HL-60 (cell line): ENCODE measurements at regions not wholly inside any gene's neighbourhood (a gene's known extent, or its start where the extent isn't known, plus 50 kb on each side); places are given as distances from the start of the nearest gene placed in this dataset.

Source experiments
- DNase-seq, 2 experiments: peaks; one replicate each; pipeline ENCODE4 v3.0.0-alpha.2; 2010 to 2020; ENCODE audit warnings: low read depth in 1 of 2, low spot score in 1 of 2
- H3K27ac ChIP-seq: fragments of 250-450 bp; sonication (Bioruptor Pico); replicated peaks from 2 replicates; pipeline ENCODE4 v1.5.1; 2020; ENCODE audit warnings: mild to moderate bottlenecking, moderate library complexity
- H3K27me3 ChIP-seq: fragments of 250-450 bp; sonication (Bioruptor Pico); 2 replicates; pipeline ENCODE4 v1.5.1; 2021; ENCODE audit warnings: mild to moderate bottlenecking, moderate library complexity; ENCODE audit not compliant: insufficient read depth, poor library complexity, severe bottlenecking
- H3K4me3 ChIP-seq: replicated peaks from 2 replicates; pipeline ENCODE4 v1.5.1; 2011; ENCODE audit warnings: mild to moderate bottlenecking, control low read depth, low read length; ENCODE audit not compliant: insufficient read depth
- GABPA ChIP-seq: IDR thresholded peaks from 2 replicates; pipeline ENCODE4 v1.6.1; 2012; ENCODE audit warnings: low read depth
- POLR2AphosphoS5 ChIP-seq: IDR thresholded peaks from 2 replicates; pipeline ENCODE4 v1.6.1; 2012; ENCODE audit warnings: low read depth
- SPI1 ChIP-seq: IDR thresholded peaks from 2 replicates; pipeline ENCODE4 v1.6.1; 2012; ENCODE audit warnings: low read depth, mild to moderate bottlenecking, borderline replicate concordance
- TF ChIP-seq, protein P1 (sequence below): IDR thresholded peaks from 2 replicates; pipeline ENCODE4 v1.6.1; 2012; ENCODE audit warnings: low read depth; ENCODE audit not compliant: insufficient replicate concordance
- TF ChIP-seq, protein P2 (sequence below): IDR thresholded peaks from one replicate; pipeline ENCODE4 v1.5.1; 2011; ENCODE audit warnings: low read length, control low read depth, inconsistent platforms; ENCODE audit not compliant: insufficient read depth

DNA sequence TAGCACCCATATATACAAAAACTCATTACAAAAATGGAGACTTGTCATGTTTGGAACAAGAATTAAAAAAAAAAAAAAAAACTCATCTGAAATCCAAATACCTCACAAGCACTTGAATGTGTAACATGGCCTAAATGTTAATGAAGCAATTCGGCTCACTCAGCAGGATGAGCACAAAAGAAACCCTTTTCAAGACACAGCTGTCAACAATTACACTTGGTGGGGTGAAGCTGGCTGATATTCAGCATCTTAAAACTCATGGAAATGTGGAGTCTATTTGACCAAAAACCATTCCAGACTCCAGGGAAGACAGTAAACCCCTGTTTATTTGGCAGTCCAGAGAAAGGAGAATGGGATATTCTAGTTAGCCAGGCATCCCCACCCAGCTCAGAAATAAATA lies 205.4 kb upstream of the TSC22D2 start:
- Histone ChIP-seq H3K27me3 (peaks cover 3% of the 10 kb centered on the region), H3K4me3 (no peak overlapping the region), H3K27ac (no peak overlapping the region)
- TF ChIP-seq, protein P1, sequence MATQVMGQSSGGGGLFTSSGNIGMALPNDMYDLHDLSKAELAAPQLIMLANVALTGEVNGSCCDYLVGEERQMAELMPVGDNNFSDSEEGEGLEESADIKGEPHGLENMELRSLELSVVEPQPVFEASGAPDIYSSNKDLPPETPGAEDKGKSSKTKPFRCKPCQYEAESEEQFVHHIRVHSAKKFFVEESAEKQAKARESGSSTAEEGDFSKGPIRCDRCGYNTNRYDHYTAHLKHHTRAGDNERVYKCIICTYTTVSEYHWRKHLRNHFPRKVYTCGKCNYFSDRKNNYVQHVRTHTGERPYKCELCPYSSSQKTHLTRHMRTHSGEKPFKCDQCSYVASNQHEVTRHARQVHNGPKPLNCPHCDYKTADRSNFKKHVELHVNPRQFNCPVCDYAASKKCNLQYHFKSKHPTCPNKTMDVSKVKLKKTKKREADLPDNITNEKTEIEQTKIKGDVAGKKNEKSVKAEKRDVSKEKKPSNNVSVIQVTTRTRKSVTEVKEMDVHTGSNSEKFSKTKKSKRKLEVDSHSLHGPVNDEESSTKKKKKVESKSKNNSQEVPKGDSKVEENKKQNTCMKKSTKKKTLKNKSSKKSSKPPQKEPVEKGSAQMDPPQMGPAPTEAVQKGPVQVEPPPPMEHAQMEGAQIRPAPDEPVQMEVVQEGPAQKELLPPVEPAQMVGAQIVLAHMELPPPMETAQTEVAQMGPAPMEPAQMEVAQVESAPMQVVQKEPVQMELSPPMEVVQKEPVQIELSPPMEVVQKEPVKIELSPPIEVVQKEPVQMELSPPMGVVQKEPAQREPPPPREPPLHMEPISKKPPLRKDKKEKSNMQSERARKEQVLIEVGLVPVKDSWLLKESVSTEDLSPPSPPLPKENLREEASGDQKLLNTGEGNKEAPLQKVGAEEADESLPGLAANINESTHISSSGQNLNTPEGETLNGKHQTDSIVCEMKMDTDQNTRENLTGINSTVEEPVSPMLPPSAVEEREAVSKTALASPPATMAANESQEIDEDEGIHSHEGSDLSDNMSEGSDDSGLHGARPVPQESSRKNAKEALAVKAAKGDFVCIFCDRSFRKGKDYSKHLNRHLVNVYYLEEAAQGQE = no peak
- TF ChIP-seq POLR2AphosphoS5 (no peak), GABPA (no peak), SPI1 (no peak)
- TF ChIP-seq, protein P2, sequence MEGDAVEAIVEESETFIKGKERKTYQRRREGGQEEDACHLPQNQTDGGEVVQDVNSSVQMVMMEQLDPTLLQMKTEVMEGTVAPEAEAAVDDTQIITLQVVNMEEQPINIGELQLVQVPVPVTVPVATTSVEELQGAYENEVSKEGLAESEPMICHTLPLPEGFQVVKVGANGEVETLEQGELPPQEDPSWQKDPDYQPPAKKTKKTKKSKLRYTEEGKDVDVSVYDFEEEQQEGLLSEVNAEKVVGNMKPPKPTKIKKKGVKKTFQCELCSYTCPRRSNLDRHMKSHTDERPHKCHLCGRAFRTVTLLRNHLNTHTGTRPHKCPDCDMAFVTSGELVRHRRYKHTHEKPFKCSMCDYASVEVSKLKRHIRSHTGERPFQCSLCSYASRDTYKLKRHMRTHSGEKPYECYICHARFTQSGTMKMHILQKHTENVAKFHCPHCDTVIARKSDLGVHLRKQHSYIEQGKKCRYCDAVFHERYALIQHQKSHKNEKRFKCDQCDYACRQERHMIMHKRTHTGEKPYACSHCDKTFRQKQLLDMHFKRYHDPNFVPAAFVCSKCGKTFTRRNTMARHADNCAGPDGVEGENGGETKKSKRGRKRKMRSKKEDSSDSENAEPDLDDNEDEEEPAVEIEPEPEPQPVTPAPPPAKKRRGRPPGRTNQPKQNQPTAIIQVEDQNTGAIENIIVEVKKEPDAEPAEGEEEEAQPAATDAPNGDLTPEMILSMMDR = no peak
- DNase-seq = no peak

- Histone ChIP-seq H3K4me3 (no peak overlapping the region), H3K27me3 (no peaks in the 10 kb centered on the region), H3K27ac (no peak overlapping the region)
- no peak for DNase-seq
- TF ChIP-seq, protein P2 = no peak
- TF ChIP-seq GABPA (no peak), POLR2AphosphoS5 (no peak), SPI1 (no peak)
- TF ChIP-seq, protein P1 = no peak
These were observed 213.1 kb upstream of the TSC22D2 start for GRCh38 chr3:150194957-150195356.

DNA sequence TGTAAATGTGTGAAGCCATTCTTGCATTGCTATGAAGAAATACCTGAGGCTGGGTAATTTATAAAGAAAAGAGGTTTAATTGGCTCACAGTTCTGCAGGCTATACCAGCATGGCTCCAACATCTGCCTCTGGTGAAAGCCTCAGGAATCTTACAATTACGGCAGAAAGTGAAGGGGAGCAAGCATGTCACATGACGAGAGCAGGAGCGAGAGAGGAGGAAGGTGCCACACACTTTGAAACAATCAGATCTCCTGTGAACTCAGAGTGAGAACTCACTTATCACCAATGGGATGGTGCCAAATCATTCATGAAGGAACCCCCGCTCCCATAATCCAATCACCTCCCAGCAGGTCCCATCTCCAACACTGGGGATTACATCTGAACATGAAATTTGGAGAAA lies 213.6 kb upstream of the TSC22D2 start:
- DNase-seq = no peak
- no peak for TF ChIP-seq POLR2AphosphoS5
- no peak for TF ChIP-seq GABPA
- TF ChIP-seq, protein P1 = no peak
- H3K4me3 ChIP-seq = no peak overlapping the region
- no peaks in the 10 kb centered on the region for H3K27me3 ChIP-seq
- H3K27ac ChIP-seq = no peak overlapping the region
